ENCODE measurements at regions not wholly inside any gene's neighbourhood (a gene's known extent, or its start where the extent isn't known, plus 50 kb on each side); places are given as distances from the start of the nearest gene placed in this dataset.

- no peak for TF ChIP-seq CTCF (IDR thresholded peaks at IDR 0.05)
- TF ChIP-seq POLR2A (IDR thresholded peaks at IDR 0.05), result no peak
Observed at GRCh38 chr3:13177236-13177635, 104.0 kb upstream of the IQSEC1 start.
